ENCODE measurements at regions not wholly inside any gene's neighbourhood (a gene's known extent, or its start where the extent isn't known, plus 50 kb on each side); places are given as distances from the start of the nearest gene placed in this dataset.

GRCh38 chr22:48630848-48631247 lies 1196.8 kb downstream of the BRD1 start:
- Histone ChIP-seq H3K9ac (ENCODE audit: low read depth, low read length, poor library complexity, severe bottlenecking) (no peak overlapping the region), H3F3A (ENCODE audit: low read depth) (no peaks in the 10 kb centered on the region), H3K36me3 (ENCODE audit: insufficient read depth, low read length) (no peaks in the 10 kb centered on the region), H3K79me2 (ENCODE audit: insufficient read depth, low read length) (no peaks in the 10 kb centered on the region), H3K4me3 (ENCODE audit: low read length, poor library complexity, severe bottlenecking) (no peak overlapping the region), H2AFZ (ENCODE audit: low read length) (no peak overlapping the region), H3K27me3 (ENCODE audit: insufficient read depth, low read length, poor library complexity, severe bottlenecking) (no peaks in the 10 kb centered on the region), H3K4me1 (ENCODE audit: insufficient read depth, low read length, poor library complexity, severe bottlenecking) (peaks cover 7% of the 10 kb centered on the region), H4K20me1 (ENCODE audit: insufficient read depth, low read length, poor library complexity, severe bottlenecking) (no peaks in the 10 kb centered on the region), H3K9me2 (replicated peaks; ENCODE audit: low read depth, low read length) (no peaks in the 10 kb centered on the region), H3K9me3 (ENCODE audit: insufficient read depth, low read depth, low read length) (peaks cover 3% of the 10 kb centered on the region; the same call in 1 of the 2 replicates), H3K4me2 (ENCODE audit: low read depth, low read length, poor library complexity, severe bottlenecking) (no peak overlapping the region)
- TF ChIP-seq CTCF (conservative IDR thresholded peaks at IDR 0.05; ENCODE audit: low read length): no peak
- TF ChIP-seq EZH2phosphoT487 (IDR thresholded peaks at IDR 0.05; ENCODE audit: borderline replicate concordance): no peak

GRCh38 chr22:48630433-48630754 lies 1197.3 kb downstream of the BRD1 start:
- Histone ChIP-seq H3F3A (ENCODE audit: low read depth) (no peaks in the 10 kb centered on the region), H4K20me1 (ENCODE audit: insufficient read depth, low read length, poor library complexity, severe bottlenecking) (no peaks in the 10 kb centered on the region), H2AFZ (ENCODE audit: low read length) (no peak overlapping the region), H3K9ac (ENCODE audit: low read depth, low read length, poor library complexity, severe bottlenecking) (no peak overlapping the region), H3K9me3 (ENCODE audit: insufficient read depth, low read depth, low read length) (peaks cover 3% of the 10 kb centered on the region; the same call in 1 of the 2 replicates), H3K79me2 (ENCODE audit: insufficient read depth, low read length) (no peaks in the 10 kb centered on the region), H3K9me2 (replicated peaks; ENCODE audit: low read depth, low read length) (no peaks in the 10 kb centered on the region), H3K4me3 (ENCODE audit: low read length, poor library complexity, severe bottlenecking) (no peak overlapping the region), H3K4me2 (ENCODE audit: low read depth, low read length, poor library complexity, severe bottlenecking) (no peak overlapping the region), H3K36me3 (ENCODE audit: insufficient read depth, low read length) (no peaks in the 10 kb centered on the region), H3K27me3 (ENCODE audit: insufficient read depth, low read length, poor library complexity, severe bottlenecking) (no peaks in the 10 kb centered on the region), H3K4me1 (ENCODE audit: insufficient read depth, low read length, poor library complexity, severe bottlenecking) (peaks cover 4% of the 10 kb centered on the region)
- no peak for TF ChIP-seq EZH2phosphoT487 (IDR thresholded peaks at IDR 0.05; ENCODE audit: borderline replicate concordance)
- TF ChIP-seq CTCF (conservative IDR thresholded peaks at IDR 0.05; ENCODE audit: low read length): no peak

- H4K20me1 ChIP-seq (ENCODE audit: insufficient read depth, low read length, poor library complexity, severe bottlenecking): no peaks in the 10 kb centered on the region
- H3K4me2 ChIP-seq (ENCODE audit: low read depth, low read length, poor library complexity, severe bottlenecking): no peak overlapping the region
- H2AFZ ChIP-seq (ENCODE audit: low read length): no peak overlapping the region
- no peak for TF ChIP-seq CTCF (conservative IDR thresholded peaks at IDR 0.05; ENCODE audit: low read length)
- no peak for TF ChIP-seq EZH2phosphoT487 (IDR thresholded peaks at IDR 0.05; ENCODE audit: borderline replicate concordance)
- no peaks in the 10 kb centered on the region for H3K9me2 ChIP-seq (replicated peaks; ENCODE audit: low read depth, low read length)
- H3K79me2 ChIP-seq (ENCODE audit: insufficient read depth, low read length): no peaks in the 10 kb centered on the region
- H3K4me1 ChIP-seq (ENCODE audit: insufficient read depth, low read length, poor library complexity, severe bottlenecking): no peaks in the 10 kb centered on the region
- no peak overlapping the region for H3K9ac ChIP-seq (ENCODE audit: low read depth, low read length, poor library complexity, severe bottlenecking)
- no peaks in the 10 kb centered on the region for H3K27me3 ChIP-seq (ENCODE audit: insufficient read depth, low read length, poor library complexity, severe bottlenecking)
- peaks cover 3% of the 10 kb centered on the region; the same call in 1 of the 2 replicates for H3K9me3 ChIP-seq (ENCODE audit: insufficient read depth, low read depth, low read length)
- H3K36me3 ChIP-seq (ENCODE audit: insufficient read depth, low read length): no peaks in the 10 kb centered on the region
- no peak overlapping the region for H3K4me3 ChIP-seq (ENCODE audit: low read length, poor library complexity, severe bottlenecking)
- H3F3A ChIP-seq (ENCODE audit: low read depth): no peaks in the 10 kb centered on the region
Observed at GRCh38 chr22:48629631-48630432, 1197.8 kb downstream of the BRD1 start.
